ENCODE measurements at regions not wholly inside any gene's neighbourhood (a gene's known extent, or its start where the extent isn't known, plus 50 kb on each side); places are given as distances from the start of the nearest gene placed in this dataset.

DNA sequence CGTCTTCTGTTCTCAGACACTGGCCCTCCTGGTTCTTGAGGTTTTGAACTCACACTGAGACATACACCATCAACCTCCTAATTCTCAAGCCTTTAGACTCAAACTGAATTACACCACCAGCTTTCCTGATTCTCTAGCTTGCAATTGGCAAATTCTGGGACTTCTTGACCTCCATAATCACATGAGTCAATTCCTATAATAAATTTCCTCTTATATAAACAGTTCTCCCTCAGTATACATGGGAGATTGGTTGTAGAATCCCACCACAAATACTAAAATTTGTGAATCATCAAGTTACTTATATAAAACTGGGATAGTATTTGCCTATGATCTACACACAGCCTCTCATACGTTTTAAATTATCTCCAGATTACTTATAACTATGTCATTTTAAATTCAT is 162.2 kb downstream of the DIO2 start:
- Mint-ChIP-seq H3K27ac (no peak overlapping the region), H3K27me3 (ENCODE audit: insufficient read depth) (no peaks in the 10 kb centered on the region), H3K4me3 (no peak overlapping the region), H3K36me3 (ENCODE audit: low read depth) (no peaks in the 10 kb centered on the region), H3K4me1 (no peaks in the 10 kb centered on the region), H3K9me3 (peaks cover 8% of the 10 kb centered on the region)
- no peaks in the 10 kb centered on the region for H3K9me3 ChIP-seq (ENCODE audit: control insufficient read depth, low read length)
- H3K4me1 ChIP-seq (ENCODE audit: control insufficient read depth, insufficient read depth, low read length): no peaks in the 10 kb centered on the region
- H3K4me3 ChIP-seq (ENCODE audit: low read length): no peak overlapping the region
- TF ChIP-seq, protein P1, sequence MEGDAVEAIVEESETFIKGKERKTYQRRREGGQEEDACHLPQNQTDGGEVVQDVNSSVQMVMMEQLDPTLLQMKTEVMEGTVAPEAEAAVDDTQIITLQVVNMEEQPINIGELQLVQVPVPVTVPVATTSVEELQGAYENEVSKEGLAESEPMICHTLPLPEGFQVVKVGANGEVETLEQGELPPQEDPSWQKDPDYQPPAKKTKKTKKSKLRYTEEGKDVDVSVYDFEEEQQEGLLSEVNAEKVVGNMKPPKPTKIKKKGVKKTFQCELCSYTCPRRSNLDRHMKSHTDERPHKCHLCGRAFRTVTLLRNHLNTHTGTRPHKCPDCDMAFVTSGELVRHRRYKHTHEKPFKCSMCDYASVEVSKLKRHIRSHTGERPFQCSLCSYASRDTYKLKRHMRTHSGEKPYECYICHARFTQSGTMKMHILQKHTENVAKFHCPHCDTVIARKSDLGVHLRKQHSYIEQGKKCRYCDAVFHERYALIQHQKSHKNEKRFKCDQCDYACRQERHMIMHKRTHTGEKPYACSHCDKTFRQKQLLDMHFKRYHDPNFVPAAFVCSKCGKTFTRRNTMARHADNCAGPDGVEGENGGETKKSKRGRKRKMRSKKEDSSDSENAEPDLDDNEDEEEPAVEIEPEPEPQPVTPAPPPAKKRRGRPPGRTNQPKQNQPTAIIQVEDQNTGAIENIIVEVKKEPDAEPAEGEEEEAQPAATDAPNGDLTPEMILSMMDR (conservative IDR thresholded peaks at IDR 0.05): no peak
- no peaks in the 10 kb centered on the region for H3K36me3 ChIP-seq (ENCODE audit: control insufficient read depth, insufficient read depth, low read length)
- H3K27me3 ChIP-seq (ENCODE audit: control insufficient read depth, insufficient read depth, low read length, poor library complexity, severe bottlenecking): no peaks in the 10 kb centered on the region
- WGBS, 2 experiments (ENCODE audit: insufficient coverage in 1 of 2, insufficient read length in 1 of 2): 33 to 97% methylated on average over 1 of the region's 2 CpGs
- no peak for DNase-seq
- no peak overlapping the region for H3K9ac ChIP-seq (ENCODE audit: extremely low read depth, low read length, poor library complexity, severe bottlenecking)
- no peak overlapping the region for H3K27ac ChIP-seq (ENCODE audit: low read depth, low read length)

DNA sequence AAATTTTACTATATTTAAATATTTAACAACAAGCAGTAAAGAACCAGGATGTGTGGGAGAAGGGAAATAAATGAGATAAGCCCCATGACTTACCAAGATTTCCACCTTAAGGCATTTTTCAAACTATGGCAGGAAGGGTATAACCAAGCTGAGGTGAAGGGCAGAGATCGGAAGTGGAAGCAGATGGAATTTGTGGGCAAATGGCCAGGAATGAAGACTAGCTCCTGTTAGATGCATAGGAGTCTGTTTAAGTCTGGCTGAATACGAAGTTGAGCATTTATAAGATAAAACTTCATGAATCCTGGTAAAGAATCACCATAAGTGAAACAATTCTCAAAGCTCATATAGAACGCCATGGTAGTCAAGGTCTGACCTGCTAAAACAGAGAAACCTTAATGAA is 163.5 kb downstream of the DIO2 start:
- Histone ChIP-seq H3K36me3 (ENCODE audit: control insufficient read depth, insufficient read depth, low read length) (no peaks in the 10 kb centered on the region), H3K9me3 (ENCODE audit: control insufficient read depth, low read length) (no peaks in the 10 kb centered on the region), H3K4me3 (ENCODE audit: low read length) (no peak overlapping the region), H3K27ac (ENCODE audit: low read depth, low read length) (no peak overlapping the region), H3K27me3 (ENCODE audit: control insufficient read depth, insufficient read depth, low read length, poor library complexity, severe bottlenecking) (no peaks in the 10 kb centered on the region), H3K4me1 (ENCODE audit: control insufficient read depth, insufficient read depth, low read length) (no peaks in the 10 kb centered on the region), H3K9ac (ENCODE audit: extremely low read depth, low read length, poor library complexity, severe bottlenecking) (no peak overlapping the region)
- 91 to 93% methylated on average over 3 of the region's 3 CpGs for WGBS, 2 experiments (ENCODE audit: insufficient coverage in 1 of 2, insufficient read length in 1 of 2)
- Mint-ChIP-seq H3K27me3 (ENCODE audit: insufficient read depth) (peaks cover 4% of the 10 kb centered on the region), H3K4me1 (no peaks in the 10 kb centered on the region), H3K27ac (no peak overlapping the region), H3K36me3 (ENCODE audit: low read depth) (no peaks in the 10 kb centered on the region), H3K9me3 (peaks cover 12% of the 10 kb centered on the region), H3K4me3 (no peak overlapping the region)
- no peak for DNase-seq
- TF ChIP-seq, protein P1 (conservative IDR thresholded peaks at IDR 0.05): no peak

DNA sequence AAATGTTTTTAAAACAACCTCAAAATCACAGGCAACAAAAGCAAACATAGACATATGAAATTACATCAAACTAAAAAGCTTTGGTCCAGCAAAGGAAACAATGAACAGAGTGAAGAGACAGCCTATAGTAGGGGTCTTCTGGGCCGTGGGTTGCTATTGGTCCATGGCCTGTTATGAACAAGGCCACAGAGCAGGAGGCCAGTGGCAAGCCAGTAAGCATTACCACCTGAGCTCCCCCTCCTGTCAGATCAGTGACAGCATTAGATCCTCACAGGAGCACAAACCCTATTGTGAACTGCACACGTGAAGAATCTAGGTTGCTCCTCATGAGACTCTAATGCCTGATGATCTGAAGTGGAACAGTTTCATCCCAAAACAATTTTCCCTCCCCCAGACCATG is 174.0 kb downstream of the DIO2 start:
- Mint-ChIP-seq H3K27me3 (ENCODE audit: insufficient read depth) (peaks cover 14% of the 10 kb centered on the region), H3K27ac (no peak overlapping the region), H3K9me3 (peaks cover 9% of the 10 kb centered on the region), H3K4me3 (no peak overlapping the region), H3K4me1 (no peaks in the 10 kb centered on the region), H3K36me3 (ENCODE audit: low read depth) (no peaks in the 10 kb centered on the region)
- WGBS, 2 experiments (ENCODE audit: insufficient coverage in 1 of 2, insufficient read length in 1 of 2): 75 to 85% methylated on average over 2 of the region's 2 CpGs
- Histone ChIP-seq H3K4me1 (ENCODE audit: control insufficient read depth, insufficient read depth, low read length) (no peaks in the 10 kb centered on the region), H3K4me3 (ENCODE audit: low read length) (no peak overlapping the region), H3K36me3 (ENCODE audit: control insufficient read depth, insufficient read depth, low read length) (no peaks in the 10 kb centered on the region), H3K9me3 (ENCODE audit: control insufficient read depth, low read length) (no peaks in the 10 kb centered on the region), H3K27me3 (ENCODE audit: control insufficient read depth, insufficient read depth, low read length, poor library complexity, severe bottlenecking) (no peaks in the 10 kb centered on the region), H3K9ac (ENCODE audit: extremely low read depth, low read length, poor library complexity, severe bottlenecking) (no peak overlapping the region), H3K27ac (ENCODE audit: low read depth, low read length) (no peak overlapping the region)
- DNase-seq: no peak
- TF ChIP-seq, protein P1 (conservative IDR thresholded peaks at IDR 0.05): peak; percentile 27

Data from endodermal cell (in vitro differentiated cells).